ENCODE measurements at regions not wholly inside any gene's neighbourhood (a gene's known extent, or its start where the extent isn't known, plus 50 kb on each side); places are given as distances from the start of the nearest gene placed in this dataset.

DNA sequence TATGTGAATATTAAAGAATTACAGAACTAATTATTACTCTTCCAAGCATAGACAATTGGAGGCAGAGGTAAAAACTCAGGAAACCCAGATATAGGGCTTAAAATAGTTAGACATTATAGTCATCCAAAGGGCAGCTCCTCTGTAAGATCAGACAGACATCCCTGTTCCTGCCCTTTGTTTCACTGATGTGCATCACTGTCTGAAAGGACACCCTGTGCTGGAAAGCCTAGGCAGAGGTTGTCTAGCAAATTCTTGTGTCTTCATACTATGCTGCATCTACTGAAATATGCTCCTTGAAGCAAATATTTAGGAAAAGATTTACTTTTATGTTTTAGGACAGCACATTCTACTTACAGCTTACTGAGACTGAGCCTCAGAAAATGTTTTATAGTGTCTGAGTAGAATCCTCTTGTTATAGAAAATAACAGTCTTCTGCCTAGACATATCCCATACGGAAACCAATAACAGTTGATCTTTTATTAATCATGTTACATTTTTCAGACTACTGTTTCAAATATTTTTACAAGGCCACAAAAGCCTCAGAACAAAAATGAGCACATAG, 977.3 kb upstream of the CDH2 start:
- no peak for DNase-seq (ENCODE audit: low spot score)
- BruUV-seq (replicated peaks), result no TSS peak
- intact Hi-C loops (cut with micrococcal nuclease; ENCODE audit: unreplicated experiment), result no loop called here
- H3K27ac ChIP-seq (ENCODE audit: low read depth, low read length, poor library complexity, severe bottlenecking), result no peak overlapping the region
- H3K4me3 ChIP-seq (ENCODE audit: low read depth, low read length, poor library complexity, severe bottlenecking), result no peak overlapping the region
- no peaks in the 10 kb centered on the region for H3K4me1 ChIP-seq (ENCODE audit: insufficient read depth, low read length, poor library complexity, severe bottlenecking)
- POLR2A ChIA-PET (ENCODE audit: low non-redundant PET), result no interaction called here
- no peaks in the 10 kb centered on the region for H3K36me3 ChIP-seq (ENCODE audit: insufficient read depth, low read length, poor library complexity, severe bottlenecking)
- CTCF ChIA-PET, result no interaction called here
- no peak for TF ChIP-seq EZH2 (IDR thresholded peaks at IDR 0.05; ENCODE audit: borderline replicate concordance, low read depth, low read length, poor library complexity, severe bottlenecking)
- TF ChIP-seq CTCF (conservative IDR thresholded peaks at IDR 0.05; ENCODE audit: low read depth, low read length), result no peak
- no peaks in the 10 kb centered on the region for H3K27me3 ChIP-seq (replicated peaks; ENCODE audit: insufficient read depth, low read depth, low read length, poor library complexity)
- no peaks in the 10 kb centered on the region for H3K9me3 ChIP-seq (ENCODE audit: low read depth, low read length, poor library complexity, severe bottlenecking)

GRCh38 chr18:29153091-29153490, 976.2 kb upstream of the CDH2 start:
- Histone ChIP-seq H3K4me1 (ENCODE audit: insufficient read depth, low read length, poor library complexity, severe bottlenecking) (no peaks in the 10 kb centered on the region), H3K27me3 (replicated peaks; ENCODE audit: insufficient read depth, low read depth, low read length, poor library complexity) (no peaks in the 10 kb centered on the region), H3K27ac (ENCODE audit: low read depth, low read length, poor library complexity, severe bottlenecking) (no peak overlapping the region), H3K36me3 (ENCODE audit: insufficient read depth, low read length, poor library complexity, severe bottlenecking) (no peaks in the 10 kb centered on the region), H3K9me3 (ENCODE audit: low read depth, low read length, poor library complexity, severe bottlenecking) (no peaks in the 10 kb centered on the region), H3K4me3 (ENCODE audit: low read depth, low read length, poor library complexity, severe bottlenecking) (no peak overlapping the region)
- no TSS peak for BruUV-seq (replicated peaks)
- ChIA-PET CTCF (no interaction called here), POLR2A (ENCODE audit: low non-redundant PET) (no interaction called here)
- intact Hi-C loops (cut with micrococcal nuclease; ENCODE audit: unreplicated experiment), result no loop called here
- no peak for DNase-seq (ENCODE audit: low spot score)
- TF ChIP-seq EZH2 (IDR thresholded peaks at IDR 0.05; ENCODE audit: borderline replicate concordance, low read depth, low read length, poor library complexity, severe bottlenecking), result no peak
- TF ChIP-seq CTCF (conservative IDR thresholded peaks at IDR 0.05; ENCODE audit: low read depth, low read length), result no peak

DNA sequence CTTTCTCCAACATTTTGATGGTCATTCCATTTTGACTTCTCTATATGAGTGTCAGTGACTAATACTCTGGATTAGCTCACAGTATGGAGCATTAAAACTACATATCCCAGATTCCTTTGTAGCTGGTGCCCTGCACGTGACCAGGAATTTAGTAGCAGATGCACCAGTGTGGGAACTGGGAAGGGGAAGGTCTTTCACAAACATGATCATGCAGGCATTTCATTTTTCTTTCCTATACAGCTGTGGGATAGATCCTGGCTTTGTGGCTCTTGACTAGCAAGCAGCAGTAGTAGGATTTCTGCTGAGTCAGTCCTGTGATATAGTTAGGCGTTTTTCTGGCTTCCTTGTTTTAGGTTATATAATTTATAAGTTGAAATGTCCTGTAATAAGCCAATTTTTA, 971.0 kb upstream of the CDH2 start:
- Histone ChIP-seq H3K36me3 (ENCODE audit: insufficient read depth, low read length, poor library complexity, severe bottlenecking) (no peaks in the 10 kb centered on the region), H3K4me1 (ENCODE audit: insufficient read depth, low read length, poor library complexity, severe bottlenecking) (no peaks in the 10 kb centered on the region), H3K4me3 (ENCODE audit: low read depth, low read length, poor library complexity, severe bottlenecking) (no peak overlapping the region), H3K27ac (ENCODE audit: low read depth, low read length, poor library complexity, severe bottlenecking) (no peak overlapping the region), H3K9me3 (ENCODE audit: low read depth, low read length, poor library complexity, severe bottlenecking) (no peaks in the 10 kb centered on the region), H3K27me3 (replicated peaks; ENCODE audit: insufficient read depth, low read depth, low read length, poor library complexity) (no peaks in the 10 kb centered on the region)
- BruUV-seq (replicated peaks), result no TSS peak
- intact Hi-C loops (cut with micrococcal nuclease; ENCODE audit: unreplicated experiment), result no loop called here
- DNase-seq (ENCODE audit: low spot score), result peak; percentile 61
- TF ChIP-seq CTCF (conservative IDR thresholded peaks at IDR 0.05; ENCODE audit: low read depth, low read length) (no peak), EZH2 (IDR thresholded peaks at IDR 0.05; ENCODE audit: borderline replicate concordance, low read depth, low read length, poor library complexity, severe bottlenecking) (no peak)
- POLR2A ChIA-PET (ENCODE audit: low non-redundant PET), result no interaction called here
- CTCF ChIA-PET, result no interaction called here

Measured in A673 (cell line).